Body of pancreas (tissue), 4 donors: ENCODE measurements at regions not wholly inside any gene's neighbourhood (a gene's known extent, or its start where the extent isn't known, plus 50 kb on each side); places are given as distances from the start of the nearest gene placed in this dataset.

Experiments used
- POLR2A ChIP-seq, 3 donors: fragments of 450-650 bp; IDR thresholded peaks; one replicate each; pipeline ENCODE4 v1.6.1; 2016; ENCODE audit warnings: antibody characterized with exemption in 3 of 3, mild to moderate bottlenecking in 2 of 3
- TF ChIP-seq, protein P1 (sequence below), 7 experiments: fragments of 450-650 bp in 4 of 7; fragments of 200-600 bp in 3 of 7; sonication (generic) in 3 of 7; IDR thresholded peaks; one replicate each; pipeline ENCODE4 v1.5.1; 2016 to 2019; ENCODE audit warnings: antibody characterized with exemption in 7 of 7

GRCh38 chrX:63935835-63936234 lies 150.8 kb upstream of the ARHGEF9 start:
- no peak for TF ChIP-seq POLR2A (IDR thresholded peaks at IDR 0.05)
- TF ChIP-seq, protein P1, sequence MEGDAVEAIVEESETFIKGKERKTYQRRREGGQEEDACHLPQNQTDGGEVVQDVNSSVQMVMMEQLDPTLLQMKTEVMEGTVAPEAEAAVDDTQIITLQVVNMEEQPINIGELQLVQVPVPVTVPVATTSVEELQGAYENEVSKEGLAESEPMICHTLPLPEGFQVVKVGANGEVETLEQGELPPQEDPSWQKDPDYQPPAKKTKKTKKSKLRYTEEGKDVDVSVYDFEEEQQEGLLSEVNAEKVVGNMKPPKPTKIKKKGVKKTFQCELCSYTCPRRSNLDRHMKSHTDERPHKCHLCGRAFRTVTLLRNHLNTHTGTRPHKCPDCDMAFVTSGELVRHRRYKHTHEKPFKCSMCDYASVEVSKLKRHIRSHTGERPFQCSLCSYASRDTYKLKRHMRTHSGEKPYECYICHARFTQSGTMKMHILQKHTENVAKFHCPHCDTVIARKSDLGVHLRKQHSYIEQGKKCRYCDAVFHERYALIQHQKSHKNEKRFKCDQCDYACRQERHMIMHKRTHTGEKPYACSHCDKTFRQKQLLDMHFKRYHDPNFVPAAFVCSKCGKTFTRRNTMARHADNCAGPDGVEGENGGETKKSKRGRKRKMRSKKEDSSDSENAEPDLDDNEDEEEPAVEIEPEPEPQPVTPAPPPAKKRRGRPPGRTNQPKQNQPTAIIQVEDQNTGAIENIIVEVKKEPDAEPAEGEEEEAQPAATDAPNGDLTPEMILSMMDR (IDR thresholded peaks at IDR 0.05) = no peak
